PC-3 (cell line): ENCODE measurements at regions not wholly inside any gene's neighbourhood (a gene's known extent, or its start where the extent isn't known, plus 50 kb on each side); places are given as distances from the start of the nearest gene placed in this dataset.

Source experiments
- CTCF ChIP-seq: fragments of 300-600 bp; sonication (generic); conservative IDR thresholded peaks from 2 replicates; pipeline ENCODE4 v1.5.1; 2017; ENCODE audit warnings: antibody characterized with exemption, low read depth, mild to moderate bottlenecking, low read length
- EZH2phosphoT487 ChIP-seq: fragments of 300-600 bp; sonication (generic); IDR thresholded peaks from 2 replicates; pipeline ENCODE4 v1.6.1; 2018; ENCODE audit warnings: mild to moderate bottlenecking, antibody characterized with exemption, low read length, borderline replicate concordance

- no peak for TF ChIP-seq EZH2phosphoT487
- no peak for TF ChIP-seq CTCF
Measured at GRCh38 chr3:127082066-127082465, 99.2 kb downstream of the PLXNA1 start.
